ENCODE measurements at regions not wholly inside any gene's neighbourhood (a gene's known extent, or its start where the extent isn't known, plus 50 kb on each side); places are given as distances from the start of the nearest gene placed in this dataset.
"Not testable (repeated sequence)": the region's sequence is repeated elsewhere in the genome, so short reads cannot be mapped to it uniquely, and the experiment has no call there.

GRCh38 chr3:67167481-67167880 is 169.4 kb downstream of the KBTBD8 start:
- no peak for DNase-seq

- no peak for DNase-seq
Measured at GRCh38 chr3:67171841-67172240, 173.7 kb downstream of the KBTBD8 start.

GRCh38 chr3:67173130-67173529 is 175.0 kb downstream of the KBTBD8 start:
- DNase-seq: not testable (repeated sequence)

- DNase-seq: no peak
Measured at GRCh38 chr3:67176396-67176795, 178.3 kb downstream of the KBTBD8 start.

- DNase-seq: no peak
Measured at GRCh38 chr3:67192466-67192865, 194.4 kb downstream of the KBTBD8 start.

GRCh38 chr3:67196677-67197076 is 198.6 kb downstream of the KBTBD8 start:
- no peak for DNase-seq

- no peak for DNase-seq
Measured at GRCh38 chr3:67198374-67198773, 200.3 kb downstream of the KBTBD8 start.

GRCh38 chr3:67200618-67201017 is 202.5 kb downstream of the KBTBD8 start:
- DNase-seq: no peak

GRCh38 chr3:67201026-67201425 is 202.9 kb downstream of the KBTBD8 start:
- DNase-seq: no peak

- no peak for DNase-seq
Measured at GRCh38 chr3:67202053-67202452, 203.9 kb downstream of the KBTBD8 start.

- DNase-seq: no peak
Measured at GRCh38 chr3:67204951-67205350, 206.8 kb downstream of the KBTBD8 start.

- DNase-seq: no peak
Measured at GRCh38 chr3:67215690-67216089, 217.6 kb downstream of the KBTBD8 start.

- no peak for DNase-seq
Measured at GRCh38 chr3:67227030-67227429, 228.9 kb downstream of the KBTBD8 start.

GRCh38 chr3:67228136-67228535 is 230.0 kb downstream of the KBTBD8 start:
- no peak for DNase-seq

- DNase-seq: no peak
Measured at GRCh38 chr3:67232642-67233041, 234.5 kb downstream of the KBTBD8 start.

GRCh38 chr3:67239353-67239752 is 241.2 kb downstream of the KBTBD8 start:
- DNase-seq: no peak

GRCh38 chr3:67241084-67241483 is 243.0 kb downstream of the KBTBD8 start:
- DNase-seq: no peak

GRCh38 chr3:67244130-67244529 is 246.0 kb downstream of the KBTBD8 start:
- no peak for DNase-seq

GRCh38 chr3:67245545-67245944 is 247.4 kb downstream of the KBTBD8 start:
- no peak for DNase-seq

GRCh38 chr3:67248726-67249125 is 250.6 kb downstream of the KBTBD8 start:
- DNase-seq: no peak

GRCh38 chr3:67252906-67253305 is 254.8 kb downstream of the KBTBD8 start:
- not testable (repeated sequence) for DNase-seq

- no peak for DNase-seq
Measured at GRCh38 chr3:67278015-67278618, 280.0 kb downstream of the KBTBD8 start.

GRCh38 chr3:67286586-67286985 is 288.5 kb downstream of the KBTBD8 start:
- no peak for DNase-seq

GRCh38 chr3:67288466-67289106 is 290.5 kb downstream of the KBTBD8 start:
- DNase-seq: no peak

GRCh38 chr3:67289626-67290025 is 291.5 kb downstream of the KBTBD8 start:
- DNase-seq: no peak
